ENCODE measurements at regions not wholly inside any gene's neighbourhood (a gene's known extent, or its start where the extent isn't known, plus 50 kb on each side); places are given as distances from the start of the nearest gene placed in this dataset.

DNA sequence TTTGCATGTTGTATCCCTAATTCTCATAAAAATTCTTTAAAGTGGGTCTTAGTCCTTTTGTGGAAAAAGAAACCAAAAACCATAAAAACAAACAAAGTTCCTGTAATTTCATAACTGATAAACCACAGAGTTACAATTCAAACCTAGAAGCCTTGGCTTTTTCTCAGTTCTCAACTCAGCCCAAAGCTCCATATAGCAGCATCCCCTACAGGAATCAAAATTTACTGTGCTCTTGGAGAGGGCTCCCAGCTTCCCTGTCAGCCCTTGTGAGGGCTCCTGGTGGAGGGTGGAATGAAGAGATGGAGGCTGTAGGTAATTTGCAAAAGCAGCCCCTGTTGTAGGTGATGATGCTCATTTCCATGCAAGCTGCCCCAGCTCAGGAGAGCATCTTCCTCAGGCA lies 506.1 kb upstream of the KIRREL3 start:
- TF ChIP-seq EZH2phosphoT487 (IDR thresholded peaks at IDR 0.05; ENCODE audit: borderline replicate concordance, low read depth, low read length), result no peak
- TF ChIP-seq, protein P1, sequence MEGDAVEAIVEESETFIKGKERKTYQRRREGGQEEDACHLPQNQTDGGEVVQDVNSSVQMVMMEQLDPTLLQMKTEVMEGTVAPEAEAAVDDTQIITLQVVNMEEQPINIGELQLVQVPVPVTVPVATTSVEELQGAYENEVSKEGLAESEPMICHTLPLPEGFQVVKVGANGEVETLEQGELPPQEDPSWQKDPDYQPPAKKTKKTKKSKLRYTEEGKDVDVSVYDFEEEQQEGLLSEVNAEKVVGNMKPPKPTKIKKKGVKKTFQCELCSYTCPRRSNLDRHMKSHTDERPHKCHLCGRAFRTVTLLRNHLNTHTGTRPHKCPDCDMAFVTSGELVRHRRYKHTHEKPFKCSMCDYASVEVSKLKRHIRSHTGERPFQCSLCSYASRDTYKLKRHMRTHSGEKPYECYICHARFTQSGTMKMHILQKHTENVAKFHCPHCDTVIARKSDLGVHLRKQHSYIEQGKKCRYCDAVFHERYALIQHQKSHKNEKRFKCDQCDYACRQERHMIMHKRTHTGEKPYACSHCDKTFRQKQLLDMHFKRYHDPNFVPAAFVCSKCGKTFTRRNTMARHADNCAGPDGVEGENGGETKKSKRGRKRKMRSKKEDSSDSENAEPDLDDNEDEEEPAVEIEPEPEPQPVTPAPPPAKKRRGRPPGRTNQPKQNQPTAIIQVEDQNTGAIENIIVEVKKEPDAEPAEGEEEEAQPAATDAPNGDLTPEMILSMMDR (conservative IDR thresholded peaks at IDR 0.05; ENCODE audit: low read length), result no peak
